ENCODE measurements at regions not wholly inside any gene's neighbourhood (a gene's known extent, or its start where the extent isn't known, plus 50 kb on each side); places are given as distances from the start of the nearest gene placed in this dataset.

GRCh38 chr12:87809916-87810315, 219.3 kb downstream of the C12orf50 start:
- TF ChIP-seq EZH2phosphoT487 (IDR thresholded peaks at IDR 0.05; ENCODE audit: insufficient read depth, low read depth) (no peak), EZH2 (IDR thresholded peaks at IDR 0.05; ENCODE audit: insufficient read depth, poor library complexity, severe bottlenecking) (no peak)
